ENCODE measurements at regions not wholly inside any gene's neighbourhood (a gene's known extent, or its start where the extent isn't known, plus 50 kb on each side); places are given as distances from the start of the nearest gene placed in this dataset.

- TF ChIP-seq CTCF (IDR thresholded peaks at IDR 0.05) (no peak), POLR2A (IDR thresholded peaks at IDR 0.05) (no peak)
Observed at GRCh38 chr18:78140294-78140693, 839.3 kb upstream of the SALL3 start.
